Spleen (tissue), 11 donors: ENCODE measurements at regions not wholly inside any gene's neighbourhood (a gene's known extent, or its start where the extent isn't known, plus 50 kb on each side); places are given as distances from the start of the nearest gene placed in this dataset.

Experiments used
- DNase-seq: peaks from one replicate; pipeline ENCODE4 v3.0.0-alpha.2; 2020
- H3K27ac ChIP-seq, 8 donors: fragments of 200-600 bp; sonication (generic) in 7 of 8; 1 replicate in 4 of 8; 2 replicates in 4 of 8; pipeline versions ENCODE4 v1.5.0 to v1.8.0; 2016 to 2021; ENCODE audit warnings: inconsistent platforms in 4 of 8, mild to moderate bottlenecking in 4 of 8, moderate library complexity in 1 of 8
- H3K27me3 ChIP-seq, 7 donors: fragments of 200-600 bp; sonication (generic) in 6 of 7; replicated peaks in 1 of 7; 1 replicate in 4 of 7; 2 replicates in 3 of 7; pipeline versions ENCODE4 v1.5.0 to v1.8.0; 2016 to 2021; ENCODE audit warnings: inconsistent platforms in 3 of 7, mild to moderate bottlenecking in 1 of 7
- H3K36me3 ChIP-seq, 6 donors: fragments of 200-600 bp; sonication (generic) in 5 of 6; 1 replicate in 4 of 6; 2 replicates in 2 of 6; pipeline versions ENCODE4 v1.5.0 to v1.8.0; 2016 to 2021; ENCODE audit warnings: inconsistent platforms in 2 of 6
- H3K4me1 ChIP-seq, 6 donors: fragments of 200-600 bp; sonication (generic) in 5 of 6; 1 replicate in 3 of 6; 2 replicates in 3 of 6; pipeline versions ENCODE4 v1.5.0 to v1.8.0; 2016 to 2021; ENCODE audit warnings: inconsistent platforms in 3 of 6
- H3K4me3 ChIP-seq, 8 donors: fragments of 200-600 bp; sonication (generic) in 7 of 8; 1 replicate in 4 of 8; 2 replicates in 4 of 8; pipeline versions ENCODE4 v1.5.0 to v1.8.0; 2016 to 2021; ENCODE audit warnings: inconsistent platforms in 4 of 8, mild to moderate bottlenecking in 4 of 8, moderate library complexity in 2 of 8
- H3K9me3 ChIP-seq, 8 donors: fragments of 200-600 bp; sonication (generic) in 7 of 8; 1 replicate in 4 of 8; 2 replicates in 4 of 8; pipeline versions ENCODE4 v1.5.0 to v1.8.0; 2016 to 2021; ENCODE audit warnings: inconsistent platforms in 4 of 8
- CTCF ChIP-seq, 11 experiments: fragments of 200-600 bp in 7 of 11; fragments of 450-650 bp in 4 of 11; sonication (generic) in 4 of 11; IDR thresholded peaks in 8 of 11; conservative IDR thresholded peaks in 3 of 11; 1 replicate in 7 of 11; 2 replicates in 4 of 11; pipeline versions ENCODE4 v1.4.0 to v1.8.0; 2016 to 2021; ENCODE audit warnings: antibody characterized with exemption in 11 of 11, inconsistent platforms in 4 of 11, mild to moderate bottlenecking in 1 of 11
- POLR2A ChIP-seq, 3 donors: fragments of 450-650 bp; IDR thresholded peaks; one replicate each; pipeline ENCODE4 v1.5.1; 2017; ENCODE audit warnings: antibody characterized with exemption in 3 of 3, mild to moderate bottlenecking in 1 of 3
- POLR2AphosphoS5 ChIP-seq, 3 donors: sonication (generic); formaldehyde crosslinking; IDR thresholded peaks; one replicate each; pipeline ENCODE4 v1.5.1; 2017; ENCODE audit warnings: antibody characterized with exemption in 3 of 3
- WGBS, 5 donors: extraction: QIAGEN DNeasy Blood & Tissue Kit in 3 of 5; methylation state at CpG; one replicate each; pipeline versions ENCODE4 v1.1.5 to v1.1.7; 2013 to 2018; 5-methylcytosine and 5-hydroxymethylcytosine counted together
- intact Hi-C: fragments of 100-400 bp; cut with DNase I; formaldehyde crosslinking; loops from one replicate; pipeline ENCODE4 v1.15.0; 2023; ENCODE audit warnings: low total_unique reads
- donor health status: healthy with polysubstance abuse.
- donor health status: DM: no; HTN: no; CAD: no; lungs with moderate emphysema.
- donor health status: DM: no; HTN: no; CAD: no.
- donor health status: Bipolar disorder and iron deficiency.
- donor health status: healthy.
- donor health status: DM: no; HTN: no; CAD: no.
- donor health status: DM: yes; HTN: yes; CAD: no.

DNA sequence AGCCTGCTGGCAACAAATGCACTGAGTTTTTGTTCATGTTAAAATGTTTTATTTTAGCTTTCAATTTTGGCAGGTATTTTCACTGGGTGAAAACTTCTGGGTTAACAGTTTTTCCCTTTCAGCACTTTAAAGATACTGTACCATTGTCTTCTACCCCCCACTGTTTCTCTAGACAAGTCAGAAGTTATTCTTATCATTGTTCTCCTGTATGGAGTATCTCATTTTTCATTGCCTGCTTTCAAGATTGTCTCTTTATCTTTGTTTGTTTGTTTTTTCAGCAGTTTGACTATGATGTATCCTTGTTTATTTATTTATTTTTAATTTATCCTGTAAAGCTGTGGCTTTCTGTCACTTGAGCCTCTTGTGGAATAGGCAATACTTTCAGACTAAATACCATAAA lies 277.0 kb downstream of the ICOS start:
- Histone ChIP-seq H3K36me3 (no peaks in the 10 kb centered on the region), H3K4me3 (no peak overlapping the region), H3K9me3 (peaks cover 0 to 23% (median 11%) of the 10 kb centered on the region in 8 donors), H3K4me1 (no peaks in the 10 kb centered on the region), H3K27ac (no peak overlapping the region), H3K27me3 (peaks cover 0 to 9% (median 0%) of the 10 kb centered on the region in 7 donors)
- no peak for DNase-seq
- TF ChIP-seq POLR2AphosphoS5 (IDR thresholded peaks at IDR 0.05) (no peak), POLR2A (IDR thresholded peaks at IDR 0.05) (no peak), CTCF (IDR thresholded peaks at IDR 0.05 in 8 of 11, conservative IDR thresholded peaks at IDR 0.05 in 3 of 11) (no peak)
- intact Hi-C loops: no loop called here

DNA sequence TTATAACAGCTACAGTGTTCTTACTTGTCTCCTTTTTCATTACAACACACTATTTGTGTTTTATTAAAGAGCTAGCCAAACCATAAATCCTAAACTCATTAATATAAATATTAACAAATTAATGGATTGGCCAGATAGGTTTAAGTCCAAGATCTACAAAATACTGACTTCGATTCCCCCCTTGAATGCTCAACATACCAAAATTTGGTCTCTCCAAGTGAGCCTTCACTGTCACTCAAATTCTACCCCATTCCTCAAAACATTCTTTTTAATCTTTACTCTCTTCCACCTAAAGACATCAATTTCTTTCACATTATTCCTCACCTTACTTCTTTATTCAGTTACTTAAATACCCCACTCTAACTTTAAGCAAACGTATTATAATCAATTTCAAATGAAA lies 281.5 kb downstream of the ICOS start:
- intact Hi-C loops: no loop called here
- Histone ChIP-seq H3K4me1 (no peaks in the 10 kb centered on the region), H3K36me3 (no peaks in the 10 kb centered on the region), H3K27me3 (peaks cover 0 to 5% (median 0%) of the 10 kb centered on the region in 7 donors), H3K27ac (no peak overlapping the region), H3K9me3 (peaks cover 0 to 26% (median 11%) of the 10 kb centered on the region in 8 donors), H3K4me3 (no peak overlapping the region)
- WGBS, 5 donors: 80 to 90% (median 84%) methylated on average over 2 of the region's 2 CpGs
- no peak for DNase-seq
- TF ChIP-seq POLR2A (IDR thresholded peaks at IDR 0.05) (no peak), CTCF (IDR thresholded peaks at IDR 0.05 in 8 of 11, conservative IDR thresholded peaks at IDR 0.05 in 3 of 11) (no peak)

DNA sequence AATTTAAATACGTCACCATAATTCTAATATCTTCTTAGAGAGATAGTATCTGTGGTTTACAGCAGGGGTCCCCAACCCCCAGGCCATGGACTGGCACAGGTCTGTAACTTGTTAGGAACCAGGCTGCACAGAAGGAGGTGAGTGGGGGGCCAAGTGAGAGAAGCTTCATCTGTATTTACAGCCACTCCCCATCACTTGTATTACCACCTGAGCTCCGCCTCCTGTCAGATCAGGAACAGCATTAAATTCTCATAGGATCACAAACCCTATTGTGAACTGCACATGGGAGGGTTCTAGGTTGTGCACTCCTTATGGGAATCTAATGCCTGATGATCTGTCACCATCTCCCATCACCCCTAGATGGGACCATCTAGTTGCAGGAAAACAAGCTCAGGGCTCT lies 282.6 kb downstream of the ICOS start:
- intact Hi-C loops: no loop called here
- H3K27me3 ChIP-seq: peaks cover 0 to 6% (median 0%) of the 10 kb centered on the region in 7 donors
- 65 to 91% (median 87%) methylated on average over 2 of the region's 2 CpGs for WGBS, 5 donors
- DNase-seq: no peak
- no peak for TF ChIP-seq POLR2AphosphoS5 (IDR thresholded peaks at IDR 0.05)
- no peak for TF ChIP-seq CTCF (IDR thresholded peaks at IDR 0.05 in 8 of 11, conservative IDR thresholded peaks at IDR 0.05 in 3 of 11)
- TF ChIP-seq POLR2A (IDR thresholded peaks at IDR 0.05): no peak
- H3K9me3 ChIP-seq: peaks cover 0 to 19% (median 4%) of the 10 kb centered on the region in 8 donors
- no peak overlapping the region for H3K27ac ChIP-seq
- no peak overlapping the region for H3K4me3 ChIP-seq
- no peaks in the 10 kb centered on the region for H3K4me1 ChIP-seq
- H3K36me3 ChIP-seq: no peaks in the 10 kb centered on the region

DNA sequence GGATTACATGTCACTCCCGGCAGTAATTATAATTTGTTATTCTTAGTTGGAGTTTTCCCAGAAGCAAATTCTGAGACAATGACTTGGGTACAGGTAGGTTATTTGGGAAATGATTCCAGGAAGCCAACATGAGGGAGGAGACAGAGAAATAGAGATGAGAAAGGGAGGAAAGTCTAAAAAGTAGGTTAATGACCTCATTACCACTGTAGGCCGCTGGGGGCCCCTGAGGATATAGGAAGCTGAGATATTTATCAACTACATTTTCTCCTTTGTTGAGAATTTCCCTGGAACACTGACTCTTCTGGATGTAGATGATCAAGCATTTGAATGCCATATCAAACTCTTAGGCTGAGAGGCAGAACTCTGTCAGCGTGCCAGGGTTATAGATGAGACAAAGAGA lies 284.3 kb downstream of the ICOS start:
- H3K9me3 ChIP-seq: peaks cover 0 to 17% (median 4%) of the 10 kb centered on the region in 8 donors
- no peaks in the 10 kb centered on the region for H3K4me1 ChIP-seq
- H3K36me3 ChIP-seq: no peaks in the 10 kb centered on the region
- DNase-seq: no peak
- H3K27ac ChIP-seq: no peak overlapping the region
- intact Hi-C loops: no loop called here
- peaks cover 0 to 9% (median 0%) of the 10 kb centered on the region in 7 donors for H3K27me3 ChIP-seq
- 77 to 87% (median 82%) methylated on average over 3 of the region's 3 CpGs for WGBS, 5 donors
- H3K4me3 ChIP-seq: no peak overlapping the region
- TF ChIP-seq POLR2AphosphoS5 (IDR thresholded peaks at IDR 0.05) (no peak), CTCF (IDR thresholded peaks at IDR 0.05 in 8 of 11, conservative IDR thresholded peaks at IDR 0.05 in 3 of 11) (no peak), POLR2A (IDR thresholded peaks at IDR 0.05) (no peak)
